H9 (cell line): ENCODE measurements at regions not wholly inside any gene's neighbourhood (a gene's known extent, or its start where the extent isn't known, plus 50 kb on each side); places are given as distances from the start of the nearest gene placed in this dataset.

Source experiments
- DNase-seq: peaks from one replicate; pipeline ENCODE4 v3.0.0-alpha.2; 2017
- H2AFZ ChIP-seq: one replicate; pipeline ENCODE4 v1.6.1; 2013; ENCODE audit warnings: mild to moderate bottlenecking, low read length, control low read depth, moderate library complexity
- H2AK5ac ChIP-seq: 2 replicates; pipeline ENCODE4 v1.6.1; 2013; ENCODE audit warnings: low read length, control low read depth, mixed read lengths; ENCODE audit not compliant: insufficient read length
- H2BK120ac ChIP-seq: one replicate; pipeline ENCODE4 v1.6.1; 2013; ENCODE audit warnings: low read depth, mild to moderate bottlenecking, low read length, control low read depth, inconsistent platforms; ENCODE audit not compliant: poor library complexity, severe bottlenecking
- H2BK12ac ChIP-seq: 2 replicates; pipeline ENCODE4 v1.6.1; 2013; ENCODE audit warnings: low read length, control low read depth, mixed read lengths, low read depth; ENCODE audit not compliant: insufficient read length
- H2BK15ac ChIP-seq: 2 replicates; pipeline ENCODE4 v1.6.1; 2013; ENCODE audit warnings: low read depth, low read length, control low read depth
- H2BK20ac ChIP-seq: one replicate; pipeline ENCODE4 v1.6.1; 2013; ENCODE audit warnings: low read depth, mild to moderate bottlenecking, low read length, control low read depth, inconsistent platforms; ENCODE audit not compliant: poor library complexity, severe bottlenecking
- H2BK5ac ChIP-seq: 2 replicates; pipeline ENCODE4 v1.6.1; 2013; ENCODE audit warnings: low read length, control low read depth, mixed read lengths; ENCODE audit not compliant: insufficient read length
- H3K14ac ChIP-seq: 2 replicates; pipeline ENCODE4 v1.6.1; 2013; ENCODE audit warnings: low read length, control low read depth; ENCODE audit not compliant: insufficient read depth
- H3K18ac ChIP-seq: 2 replicates; pipeline ENCODE4 v1.6.1; 2013; ENCODE audit warnings: low read depth, mild to moderate bottlenecking, mixed read lengths, low read length, control low read depth; ENCODE audit not compliant: insufficient read length
- H3K23ac ChIP-seq: 2 replicates; pipeline ENCODE4 v1.6.1; 2013; ENCODE audit warnings: low read length, control low read depth, mixed read lengths, low read depth; ENCODE audit not compliant: insufficient read length
- H3K23me2 ChIP-seq: 2 replicates; pipeline ENCODE4 v1.6.1; 2013; ENCODE audit warnings: low read depth, mild to moderate bottlenecking, mixed read lengths, low read length, control low read depth; ENCODE audit not compliant: insufficient read length, poor library complexity, severe bottlenecking
- H3K27ac ChIP-seq: 2 replicates; pipeline ENCODE4 v1.5.1; 2013; ENCODE audit warnings: low read length, control low read depth, mixed read lengths, low read depth; ENCODE audit not compliant: insufficient read length
- H3K27me3 ChIP-seq: 2 replicates; pipeline ENCODE4 v1.6.1; 2013; ENCODE audit warnings: low read length, control low read depth, inconsistent platforms; ENCODE audit not compliant: insufficient read depth
- H3K4ac ChIP-seq: 2 replicates; pipeline ENCODE4 v1.6.1; 2013; ENCODE audit warnings: low read depth, mild to moderate bottlenecking, control low read depth, inconsistent platforms, low read length, moderate library complexity
- H3K4me1 ChIP-seq: 2 replicates; pipeline ENCODE4 v1.6.1; 2013; ENCODE audit warnings: low read length, control low read depth, inconsistent platforms; ENCODE audit not compliant: insufficient read depth
- H3K4me2 ChIP-seq: 2 replicates; pipeline ENCODE4 v1.6.1; 2013; ENCODE audit warnings: low read length, control low read depth, mixed read lengths; ENCODE audit not compliant: insufficient read length, insufficient read depth
- H3K56ac ChIP-seq: 2 replicates; pipeline ENCODE4 v1.6.1; 2013; ENCODE audit warnings: low read depth, mild to moderate bottlenecking, mixed read lengths, low read length, control low read depth; ENCODE audit not compliant: insufficient read length
- H3K79me1 ChIP-seq: 2 replicates; pipeline ENCODE4 v1.6.1; 2013; ENCODE audit warnings: low read depth, mild to moderate bottlenecking, moderate library complexity, low read length, control low read depth, inconsistent platforms; ENCODE audit not compliant: insufficient read depth, poor library complexity, severe bottlenecking
- H3K79me2 ChIP-seq: 2 replicates; pipeline ENCODE4 v1.6.1; 2013; ENCODE audit warnings: low read length, control low read depth, inconsistent platforms; ENCODE audit not compliant: insufficient read depth
- H3K9ac ChIP-seq: 2 replicates; pipeline ENCODE4 v1.6.1; 2013; ENCODE audit warnings: low read length, control low read depth, mixed read lengths; ENCODE audit not compliant: insufficient read length; ENCODE audit errors: extremely low read depth
- H3K9me3 ChIP-seq: one replicate; pipeline ENCODE4 v1.6.1; 2013; ENCODE audit warnings: low read depth, low read length, inconsistent platforms; ENCODE audit not compliant: control insufficient read depth
- H3T11ph ChIP-seq: one replicate; pipeline ENCODE4 v1.6.1; 2013; ENCODE audit warnings: mild to moderate bottlenecking, low read length, control low read depth, inconsistent platforms
- H4K20me1 ChIP-seq: one replicate; pipeline ENCODE4 v1.6.1; 2013; ENCODE audit not compliant: control insufficient read depth, insufficient read length, insufficient read depth
- H4K5ac ChIP-seq: 2 replicates; pipeline ENCODE4 v1.6.1; 2013; ENCODE audit warnings: low read depth, mild to moderate bottlenecking, mixed read lengths, low read length, control low read depth; ENCODE audit not compliant: insufficient read length
- H4K8ac ChIP-seq: replicated peaks from 2 replicates; pipeline ENCODE4 v1.6.1; 2013; ENCODE audit warnings: low read length, control low read depth, mixed read lengths, low read depth; ENCODE audit not compliant: insufficient read length
- H4K91ac ChIP-seq: 2 replicates; pipeline ENCODE4 v1.6.1; 2013; ENCODE audit warnings: low read depth, mild to moderate bottlenecking, moderate library complexity, mixed read lengths, low read length, control low read depth; ENCODE audit not compliant: insufficient read length
- H3K27ac Mint-ChIP-seq, 3 experiments: 2 replicates in 2 of 3; 3 replicates in 1 of 3; pipeline ENCODE4 v1.8.0; 2020 to 2021; ENCODE audit warnings: mixed read lengths in 3 of 3, mild to moderate bottlenecking in 1 of 3, moderate library complexity in 1 of 3
- H3K27me3 Mint-ChIP-seq: 2 replicates; pipeline ENCODE4 v1.8.0; 2021; ENCODE audit warnings: low read depth, mild to moderate bottlenecking, moderate library complexity, mixed read lengths
- H3K36me3 Mint-ChIP-seq, 3 experiments: 2 replicates in 2 of 3; 3 replicates in 1 of 3; pipeline ENCODE4 v1.8.0; 2020 to 2021; ENCODE audit warnings: low read depth in 3 of 3, mixed read lengths in 3 of 3; ENCODE audit not compliant: insufficient read depth in 1 of 3
- H3K4me1 Mint-ChIP-seq, 2 experiments: 2 replicates each; pipeline ENCODE4 v1.8.0; 2020; ENCODE audit warnings: mixed read lengths in 2 of 2
- H3K4me3 Mint-ChIP-seq, 2 experiments: 2 replicates in 1 of 2; 3 replicates in 1 of 2; pipeline ENCODE4 v1.8.0; 2020 to 2021; ENCODE audit warnings: mild to moderate bottlenecking in 2 of 2, mixed read lengths in 2 of 2, moderate library complexity in 1 of 2
- H3K9me3 Mint-ChIP-seq, 2 experiments: 2 replicates in 1 of 2; 3 replicates in 1 of 2; pipeline ENCODE4 v1.8.0; 2020; ENCODE audit warnings: mild to moderate bottlenecking in 2 of 2, mixed read lengths in 2 of 2, moderate library complexity in 1 of 2
- CTCF ChIP-seq: fragments of 200-600 bp; sonication (generic); conservative IDR thresholded peaks from 3 replicates; pipeline ENCODE4 v1.8.0; 2021; ENCODE audit warnings: antibody characterized with exemption, mild to moderate bottlenecking

- Histone ChIP-seq H3K4me2 (no peak overlapping the region), H3K4me1 (no peaks in the 10 kb centered on the region), H3K4ac (no peak overlapping the region), H2BK120ac (no peak overlapping the region), H3K79me1 (no peaks in the 10 kb centered on the region), H4K5ac (no peak overlapping the region), H2BK12ac (no peak overlapping the region), H4K8ac (no peak overlapping the region), H2AFZ (no peak overlapping the region), H3K9me3 (no peaks in the 10 kb centered on the region), H2BK15ac (no peak overlapping the region), H2BK20ac (no peak overlapping the region), H3K56ac (no peak overlapping the region), H3K9ac (no peak overlapping the region), H3K27ac (no peak overlapping the region), H4K91ac (no peak overlapping the region), H4K20me1 (no peaks in the 10 kb centered on the region), H3K23me2 (no peaks in the 10 kb centered on the region), H2BK5ac (no peak overlapping the region), H3K23ac (no peak overlapping the region), H3K27me3 (no peaks in the 10 kb centered on the region), H2AK5ac (no peak overlapping the region), H3K18ac (no peak overlapping the region), H3K79me2 (no peaks in the 10 kb centered on the region), H3K14ac (no peak overlapping the region), H3T11ph (no peak overlapping the region)
- Mint-ChIP-seq H3K27ac (no peak overlapping the region), H3K9me3 (no peaks in the 10 kb centered on the region), H3K36me3 (no peaks in the 10 kb centered on the region), H3K4me3 (no peak overlapping the region), H3K4me1 (no peaks in the 10 kb centered on the region), H3K27me3 (no peaks in the 10 kb centered on the region)
- DNase-seq, result no peak
- TF ChIP-seq CTCF, result no peak
These were observed 321.3 kb downstream of the SAMD5 start for GRCh38 chr6:147829835-147830234.
